ENCODE measurements at regions not wholly inside any gene's neighbourhood (a gene's known extent, or its start where the extent isn't known, plus 50 kb on each side); places are given as distances from the start of the nearest gene placed in this dataset.

DNA sequence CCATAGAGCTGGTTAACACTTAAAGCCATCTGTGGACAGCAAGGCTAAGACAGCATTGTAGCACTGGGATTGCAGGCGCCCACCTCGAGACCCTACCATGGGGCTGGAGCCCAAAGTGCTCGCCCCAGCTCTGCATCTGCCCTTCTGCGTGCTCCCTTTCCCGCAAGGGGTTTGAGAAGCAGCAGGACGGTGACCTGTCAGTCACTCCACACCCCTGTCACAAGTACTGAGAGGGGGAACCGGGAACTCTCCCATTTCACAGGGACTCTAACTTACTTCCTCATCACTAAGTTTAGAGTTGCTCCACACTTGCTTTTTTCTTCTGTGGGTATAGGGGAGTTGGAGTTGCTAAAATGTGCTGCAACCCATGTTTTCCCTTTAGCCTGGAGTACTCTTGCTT is 273.2 kb downstream of the SMARCA2 start:
- H3K4me1 ChIP-seq: peaks cover 10% of the 10 kb centered on the region
- intact Hi-C loops (cut with DNase I): no loop called here
- H3K4me3 ChIP-seq: no peak overlapping the region
- H3K9me3 ChIP-seq: no peaks in the 10 kb centered on the region
- WGBS, 3 donors: 94 to 98% (median 96%) methylated on average over 7 of the region's 7 CpGs
- H3K27me3 ChIP-seq (ENCODE audit: insufficient read depth in 3 of 3, low read length in 2 of 3): no peaks in the 10 kb centered on the region
- no peak for ATAC-seq
- no peaks in the 10 kb centered on the region for H3K36me3 ChIP-seq (ENCODE audit: insufficient read depth in 1 of 2, low read depth in 1 of 2)
- no peak for DNase-seq
- H3K27ac ChIP-seq: no peak overlapping the region
- TF ChIP-seq, protein P1, sequence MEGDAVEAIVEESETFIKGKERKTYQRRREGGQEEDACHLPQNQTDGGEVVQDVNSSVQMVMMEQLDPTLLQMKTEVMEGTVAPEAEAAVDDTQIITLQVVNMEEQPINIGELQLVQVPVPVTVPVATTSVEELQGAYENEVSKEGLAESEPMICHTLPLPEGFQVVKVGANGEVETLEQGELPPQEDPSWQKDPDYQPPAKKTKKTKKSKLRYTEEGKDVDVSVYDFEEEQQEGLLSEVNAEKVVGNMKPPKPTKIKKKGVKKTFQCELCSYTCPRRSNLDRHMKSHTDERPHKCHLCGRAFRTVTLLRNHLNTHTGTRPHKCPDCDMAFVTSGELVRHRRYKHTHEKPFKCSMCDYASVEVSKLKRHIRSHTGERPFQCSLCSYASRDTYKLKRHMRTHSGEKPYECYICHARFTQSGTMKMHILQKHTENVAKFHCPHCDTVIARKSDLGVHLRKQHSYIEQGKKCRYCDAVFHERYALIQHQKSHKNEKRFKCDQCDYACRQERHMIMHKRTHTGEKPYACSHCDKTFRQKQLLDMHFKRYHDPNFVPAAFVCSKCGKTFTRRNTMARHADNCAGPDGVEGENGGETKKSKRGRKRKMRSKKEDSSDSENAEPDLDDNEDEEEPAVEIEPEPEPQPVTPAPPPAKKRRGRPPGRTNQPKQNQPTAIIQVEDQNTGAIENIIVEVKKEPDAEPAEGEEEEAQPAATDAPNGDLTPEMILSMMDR (IDR thresholded peaks at IDR 0.05): no peak

GRCh38 chr9:2289263-2289662 is 274.1 kb downstream of the SMARCA2 start:
- TF ChIP-seq, protein P1 (IDR thresholded peaks at IDR 0.05): no peak
- Histone ChIP-seq H3K4me3 (no peak overlapping the region), H3K9me3 (no peaks in the 10 kb centered on the region), H3K27me3 (ENCODE audit: insufficient read depth in 3 of 3, low read length in 2 of 3) (no peaks in the 10 kb centered on the region), H3K4me1 (peaks cover 10% of the 10 kb centered on the region), H3K36me3 (ENCODE audit: insufficient read depth in 1 of 2, low read depth in 1 of 2) (no peaks in the 10 kb centered on the region), H3K27ac (no peak overlapping the region)
- DNase-seq: no peak
- WGBS, 3 donors: 86 to 90% (median 88%) methylated on average over 4 of the region's 4 CpGs
- intact Hi-C loops (cut with DNase I): no loop called here
- ATAC-seq: no peak

- H3K36me3 ChIP-seq (ENCODE audit: insufficient read depth in 1 of 2, low read depth in 1 of 2): no peaks in the 10 kb centered on the region
Observed at GRCh38 chr9:2290382-2290781, 275.2 kb downstream of the SMARCA2 start.

GRCh38 chr9:2291980-2292704 is 277.0 kb downstream of the SMARCA2 start:
- WGBS, 3 donors: 26 to 38% (median 30%) methylated on average over 8 of the region's 8 CpGs
- no peaks in the 10 kb centered on the region for H3K36me3 ChIP-seq (ENCODE audit: insufficient read depth in 1 of 2, low read depth in 1 of 2)
- no peaks in the 10 kb centered on the region for H3K9me3 ChIP-seq
- no peak overlapping the region for H3K4me3 ChIP-seq
- TF ChIP-seq, protein P1 (IDR thresholded peaks at IDR 0.05): no peak
- H3K27ac ChIP-seq: peak overlapping the region; percentile 83
- peaks cover 10% of the 10 kb centered on the region for H3K4me1 ChIP-seq
- intact Hi-C loops (cut with DNase I): no loop called here
- H3K27me3 ChIP-seq (ENCODE audit: insufficient read depth in 3 of 3, low read length in 2 of 3): no peaks in the 10 kb centered on the region
- ATAC-seq (peak; percentile 92 to 95 (median 94)), DNase-seq (peak; percentile 52 to 73)

More at GRCh38 chr9:2290382-2290781, 275.2 kb downstream of the SMARCA2 start:
- 75 to 76% (median 76%) methylated on average over 1 of the region's 1 CpG for WGBS, 3 donors
- ATAC-seq (no peak), DNase-seq (no peak)
- Histone ChIP-seq H3K27ac (no peak overlapping the region), H3K27me3 (ENCODE audit: insufficient read depth in 3 of 3, low read length in 2 of 3) (no peaks in the 10 kb centered on the region), H3K4me3 (no peak overlapping the region), H3K9me3 (no peaks in the 10 kb centered on the region), H3K4me1 (peaks cover 10% of the 10 kb centered on the region)
- intact Hi-C loops (cut with DNase I): no loop called here
- TF ChIP-seq, protein P1 (IDR thresholded peaks at IDR 0.05): no peak

DNA sequence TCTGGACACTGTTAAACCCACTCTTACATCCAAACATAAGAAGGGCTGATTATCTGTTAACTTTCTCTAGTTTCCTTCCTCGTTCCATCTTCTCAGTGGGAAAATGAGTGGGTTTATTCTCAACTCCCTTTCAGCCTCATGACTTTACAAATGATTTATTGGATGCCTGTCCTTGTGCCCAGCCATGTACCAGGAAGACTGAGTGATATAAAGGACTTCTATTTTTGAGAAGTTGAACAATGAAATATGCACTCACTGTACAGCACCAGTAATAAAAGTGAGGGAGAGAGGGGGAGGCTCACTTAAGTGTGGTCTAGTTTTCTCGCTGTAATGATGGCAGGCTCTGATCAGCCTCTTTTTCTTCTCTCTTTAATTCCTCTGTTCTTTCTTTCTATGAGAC is 277.6 kb downstream of the SMARCA2 start:
- H3K27ac ChIP-seq: peak overlapping the region; percentile 83
- 60 to 73% (median 63%) methylated on average over 2 of the region's 2 CpGs for WGBS, 3 donors
- no peak overlapping the region for H3K4me3 ChIP-seq
- no peaks in the 10 kb centered on the region for H3K9me3 ChIP-seq
- TF ChIP-seq, protein P1 (IDR thresholded peaks at IDR 0.05): no peak
- ATAC-seq (peak; percentile 48 to 80 (median 73)), DNase-seq (no peak)
- no peaks in the 10 kb centered on the region for H3K36me3 ChIP-seq (ENCODE audit: insufficient read depth in 1 of 2, low read depth in 1 of 2)
- H3K4me1 ChIP-seq: peaks cover 10% of the 10 kb centered on the region
- H3K27me3 ChIP-seq (ENCODE audit: insufficient read depth in 3 of 3, low read length in 2 of 3): no peaks in the 10 kb centered on the region
- intact Hi-C loops (cut with DNase I): no loop called here
